ENCODE measurements at regions not wholly inside any gene's neighbourhood (a gene's known extent, or its start where the extent isn't known, plus 50 kb on each side); places are given as distances from the start of the nearest gene placed in this dataset.

DNA sequence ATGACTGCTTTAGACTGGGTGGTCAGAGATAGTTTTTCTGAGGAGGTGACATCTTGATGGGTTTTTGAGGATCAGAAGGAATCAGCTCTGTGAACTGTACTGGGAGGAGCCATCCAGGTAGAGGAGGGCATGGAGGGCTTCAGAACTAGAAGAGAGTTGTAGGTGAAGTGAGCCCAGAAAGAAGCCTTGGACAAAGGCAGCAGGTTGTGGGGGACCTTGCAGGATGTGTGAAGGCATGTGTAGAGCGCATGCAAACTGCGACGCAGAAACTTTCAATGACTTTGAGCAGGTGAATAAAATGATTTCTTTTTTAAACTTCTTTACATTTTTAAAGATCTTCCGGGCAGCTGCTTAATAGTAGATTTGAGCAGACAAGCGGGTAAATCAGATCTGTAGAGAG lies 83.9 kb upstream of the SIX2 start:
- ChIA-PET CTCF (no interaction called here), POLR2A (ENCODE audit: low non-redundant PET) (no interaction called here)
- no peak for DNase-seq (ENCODE audit: low spot score)
- peaks cover 41% of the 10 kb centered on the region for H3K27me3 ChIP-seq (replicated peaks; ENCODE audit: insufficient read depth, low read depth, low read length, poor library complexity)
- intact Hi-C loops (cut with micrococcal nuclease; ENCODE audit: unreplicated experiment): no loop called here
- no peak overlapping the region for H3K4me3 ChIP-seq (ENCODE audit: low read depth, low read length, poor library complexity, severe bottlenecking)
- TF ChIP-seq, protein P1, sequence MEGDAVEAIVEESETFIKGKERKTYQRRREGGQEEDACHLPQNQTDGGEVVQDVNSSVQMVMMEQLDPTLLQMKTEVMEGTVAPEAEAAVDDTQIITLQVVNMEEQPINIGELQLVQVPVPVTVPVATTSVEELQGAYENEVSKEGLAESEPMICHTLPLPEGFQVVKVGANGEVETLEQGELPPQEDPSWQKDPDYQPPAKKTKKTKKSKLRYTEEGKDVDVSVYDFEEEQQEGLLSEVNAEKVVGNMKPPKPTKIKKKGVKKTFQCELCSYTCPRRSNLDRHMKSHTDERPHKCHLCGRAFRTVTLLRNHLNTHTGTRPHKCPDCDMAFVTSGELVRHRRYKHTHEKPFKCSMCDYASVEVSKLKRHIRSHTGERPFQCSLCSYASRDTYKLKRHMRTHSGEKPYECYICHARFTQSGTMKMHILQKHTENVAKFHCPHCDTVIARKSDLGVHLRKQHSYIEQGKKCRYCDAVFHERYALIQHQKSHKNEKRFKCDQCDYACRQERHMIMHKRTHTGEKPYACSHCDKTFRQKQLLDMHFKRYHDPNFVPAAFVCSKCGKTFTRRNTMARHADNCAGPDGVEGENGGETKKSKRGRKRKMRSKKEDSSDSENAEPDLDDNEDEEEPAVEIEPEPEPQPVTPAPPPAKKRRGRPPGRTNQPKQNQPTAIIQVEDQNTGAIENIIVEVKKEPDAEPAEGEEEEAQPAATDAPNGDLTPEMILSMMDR (conservative IDR thresholded peaks at IDR 0.05; ENCODE audit: low read depth, low read length): no peak
- no peak for TF ChIP-seq EZH2 (IDR thresholded peaks at IDR 0.05; ENCODE audit: borderline replicate concordance, low read depth, low read length, poor library complexity, severe bottlenecking)
- no peaks in the 10 kb centered on the region for H3K9me3 ChIP-seq (ENCODE audit: low read depth, low read length, poor library complexity, severe bottlenecking)
- no peaks in the 10 kb centered on the region for H3K4me1 ChIP-seq (ENCODE audit: insufficient read depth, low read length, poor library complexity, severe bottlenecking)
- no TSS peak for BruUV-seq (replicated peaks)
- H3K36me3 ChIP-seq (ENCODE audit: insufficient read depth, low read length, poor library complexity, severe bottlenecking): no peaks in the 10 kb centered on the region
- H3K27ac ChIP-seq (ENCODE audit: low read depth, low read length, poor library complexity, severe bottlenecking): no peak overlapping the region

DNA sequence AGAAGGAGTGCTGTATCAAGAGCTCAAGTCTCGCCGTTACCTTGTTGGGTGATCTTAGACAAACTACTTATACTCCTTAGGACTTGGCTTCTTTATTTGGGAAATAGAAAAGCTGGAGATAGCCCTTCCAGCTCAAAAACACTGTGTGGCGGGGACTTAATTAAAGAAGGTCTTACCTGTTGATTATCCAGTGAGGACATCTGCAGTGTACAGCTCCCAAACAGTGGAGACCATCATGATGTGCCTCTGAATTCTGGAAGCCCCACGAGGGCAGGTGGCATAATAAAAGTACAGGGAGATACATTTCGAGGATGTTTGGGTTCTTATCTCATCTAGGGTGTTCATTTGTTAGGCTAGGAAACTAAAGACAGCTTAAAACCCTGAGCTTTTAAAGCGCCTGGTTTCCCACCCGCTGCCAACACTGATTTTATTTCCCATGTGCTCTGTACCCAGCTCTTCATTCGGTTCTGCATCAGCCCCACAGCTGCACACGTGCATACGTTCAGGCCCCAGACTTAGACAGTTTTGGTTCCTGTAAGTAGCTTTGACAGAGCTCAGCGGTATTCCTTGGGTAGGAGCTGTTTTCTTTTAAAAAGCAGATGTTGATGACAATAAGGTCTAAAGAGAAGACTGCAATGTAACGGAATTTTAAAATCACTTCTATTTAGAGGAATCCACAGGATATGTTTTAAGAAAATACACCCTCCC lies 80.5 kb upstream of the SIX2 start:
- CTCF ChIA-PET: no interaction called here
- H3K36me3 ChIP-seq (ENCODE audit: insufficient read depth, low read length, poor library complexity, severe bottlenecking): no peaks in the 10 kb centered on the region
- POLR2A ChIA-PET (ENCODE audit: low non-redundant PET): no interaction called here
- no peak for DNase-seq (ENCODE audit: low spot score)
- intact Hi-C loops (cut with micrococcal nuclease; ENCODE audit: unreplicated experiment): loop anchor here (2.0 kb wide), 1 partner anchor 17 kb away; no protein-coding TSS in a partner anchor
- no peak overlapping the region for H3K27ac ChIP-seq (ENCODE audit: low read depth, low read length, poor library complexity, severe bottlenecking)
- BruUV-seq (replicated peaks): no TSS peak
- peaks cover 14% of the 10 kb centered on the region for H3K27me3 ChIP-seq (replicated peaks; ENCODE audit: insufficient read depth, low read depth, low read length, poor library complexity)
- H3K4me1 ChIP-seq (ENCODE audit: insufficient read depth, low read length, poor library complexity, severe bottlenecking): no peaks in the 10 kb centered on the region
- no peak for TF ChIP-seq EZH2 (IDR thresholded peaks at IDR 0.05; ENCODE audit: borderline replicate concordance, low read depth, low read length, poor library complexity, severe bottlenecking)
- TF ChIP-seq, protein P1 (conservative IDR thresholded peaks at IDR 0.05; ENCODE audit: low read depth, low read length): no peak
- H3K9me3 ChIP-seq (ENCODE audit: low read depth, low read length, poor library complexity, severe bottlenecking): no peaks in the 10 kb centered on the region
- no peak overlapping the region for H3K4me3 ChIP-seq (ENCODE audit: low read depth, low read length, poor library complexity, severe bottlenecking)

DNA sequence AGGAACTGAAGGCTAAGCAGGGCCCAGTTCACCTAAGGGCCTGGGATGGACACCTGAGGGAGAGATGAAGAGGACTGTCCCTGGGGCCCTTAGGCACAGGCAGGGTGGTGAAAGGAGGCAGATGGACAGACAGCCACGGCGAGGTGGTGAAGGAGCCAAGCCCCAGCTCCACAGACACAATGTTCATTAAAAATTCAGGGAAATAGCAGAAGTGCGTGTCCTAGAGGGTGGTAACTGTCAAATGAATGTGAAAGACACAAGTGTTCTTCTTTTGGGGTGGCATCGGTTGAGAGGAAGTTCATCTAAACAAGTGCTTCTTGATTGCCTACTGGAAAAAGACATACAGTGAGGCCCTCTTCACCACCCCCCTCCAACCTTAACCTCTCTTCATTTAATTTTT lies 76.2 kb upstream of the SIX2 start:
- intact Hi-C loops (cut with micrococcal nuclease; ENCODE audit: unreplicated experiment): no loop called here
- Histone ChIP-seq H3K4me3 (ENCODE audit: low read depth, low read length, poor library complexity, severe bottlenecking) (no peak overlapping the region), H3K27me3 (replicated peaks; ENCODE audit: insufficient read depth, low read depth, low read length, poor library complexity) (no peaks in the 10 kb centered on the region), H3K36me3 (ENCODE audit: insufficient read depth, low read length, poor library complexity, severe bottlenecking) (no peaks in the 10 kb centered on the region), H3K4me1 (ENCODE audit: insufficient read depth, low read length, poor library complexity, severe bottlenecking) (no peaks in the 10 kb centered on the region), H3K27ac (ENCODE audit: low read depth, low read length, poor library complexity, severe bottlenecking) (no peak overlapping the region), H3K9me3 (ENCODE audit: low read depth, low read length, poor library complexity, severe bottlenecking) (no peaks in the 10 kb centered on the region)
- ChIA-PET CTCF (no interaction called here), POLR2A (ENCODE audit: low non-redundant PET) (no interaction called here)
- no peak for DNase-seq (ENCODE audit: low spot score)
- no TSS peak for BruUV-seq (replicated peaks)
- TF ChIP-seq EZH2 (IDR thresholded peaks at IDR 0.05; ENCODE audit: borderline replicate concordance, low read depth, low read length, poor library complexity, severe bottlenecking): no peak
- TF ChIP-seq, protein P1 (conservative IDR thresholded peaks at IDR 0.05; ENCODE audit: low read depth, low read length): no peak

Measured in A673 (cell line).